Prostate gland (tissue), 2 donors: ENCODE measurements at regions not wholly inside any gene's neighbourhood (a gene's known extent, or its start where the extent isn't known, plus 50 kb on each side); places are given as distances from the start of the nearest gene placed in this dataset.

Experiments
- POLR2A ChIP-seq: fragments of 450-650 bp; IDR thresholded peaks from one replicate; pipeline ENCODE4 v1.6.1; 2016; ENCODE audit warnings: antibody characterized with exemption, mild to moderate bottlenecking
- POLR2AphosphoS5 ChIP-seq: sonication (generic); formaldehyde crosslinking; IDR thresholded peaks from one replicate; pipeline ENCODE4 v1.6.1; 2017; ENCODE audit warnings: antibody characterized with exemption
- TF ChIP-seq, protein P1 (sequence below), 4 experiments: fragments of 200-600 bp in 2 of 4; fragments of 450-650 bp in 2 of 4; sonication (generic) in 2 of 4; IDR thresholded peaks; 1 replicate in 3 of 4; 2 replicates in 1 of 4; pipeline ENCODE4 v1.5.1; 2016 to 2019; ENCODE audit warnings: antibody characterized with exemption in 4 of 4, mild to moderate bottlenecking in 2 of 4, moderate library complexity in 2 of 4

DNA sequence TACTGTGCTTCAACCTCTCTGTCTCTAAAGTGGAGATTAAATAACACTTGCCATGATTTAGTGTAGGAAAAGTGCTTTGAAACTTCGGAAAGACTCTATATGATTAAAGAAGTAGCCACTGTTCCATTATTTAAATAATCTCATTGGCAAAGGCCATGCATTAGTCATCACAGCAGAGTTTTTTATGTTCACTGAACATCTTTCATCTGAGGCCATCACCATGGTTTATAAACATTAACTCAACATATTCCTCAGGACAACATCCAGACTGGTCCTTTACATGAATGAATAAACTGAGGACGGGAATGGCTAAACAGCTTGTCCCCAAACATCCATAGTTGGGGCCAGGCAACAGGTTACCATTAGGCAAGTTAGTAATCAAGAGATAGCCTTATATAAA, 124.6 kb upstream of the FRMD6 start:
- TF ChIP-seq POLR2A (no peak), POLR2AphosphoS5 (no peak)
- TF ChIP-seq, protein P1, sequence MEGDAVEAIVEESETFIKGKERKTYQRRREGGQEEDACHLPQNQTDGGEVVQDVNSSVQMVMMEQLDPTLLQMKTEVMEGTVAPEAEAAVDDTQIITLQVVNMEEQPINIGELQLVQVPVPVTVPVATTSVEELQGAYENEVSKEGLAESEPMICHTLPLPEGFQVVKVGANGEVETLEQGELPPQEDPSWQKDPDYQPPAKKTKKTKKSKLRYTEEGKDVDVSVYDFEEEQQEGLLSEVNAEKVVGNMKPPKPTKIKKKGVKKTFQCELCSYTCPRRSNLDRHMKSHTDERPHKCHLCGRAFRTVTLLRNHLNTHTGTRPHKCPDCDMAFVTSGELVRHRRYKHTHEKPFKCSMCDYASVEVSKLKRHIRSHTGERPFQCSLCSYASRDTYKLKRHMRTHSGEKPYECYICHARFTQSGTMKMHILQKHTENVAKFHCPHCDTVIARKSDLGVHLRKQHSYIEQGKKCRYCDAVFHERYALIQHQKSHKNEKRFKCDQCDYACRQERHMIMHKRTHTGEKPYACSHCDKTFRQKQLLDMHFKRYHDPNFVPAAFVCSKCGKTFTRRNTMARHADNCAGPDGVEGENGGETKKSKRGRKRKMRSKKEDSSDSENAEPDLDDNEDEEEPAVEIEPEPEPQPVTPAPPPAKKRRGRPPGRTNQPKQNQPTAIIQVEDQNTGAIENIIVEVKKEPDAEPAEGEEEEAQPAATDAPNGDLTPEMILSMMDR (IDR thresholded peaks at IDR 0.05) = no peak
